Astrocyte of the cerebellum (primary cell): ENCODE measurements at regions not wholly inside any gene's neighbourhood (a gene's known extent, or its start where the extent isn't known, plus 50 kb on each side); places are given as distances from the start of the nearest gene placed in this dataset.

ENCODE experiments used
- DNase-seq: peaks from one replicate; pipeline ENCODE4 v3.0.0-alpha.2; 2011; ENCODE audit warnings: low read depth
- H3K4me3 ChIP-seq: 2 replicates; pipeline ENCODE4 v1.5.1; 2011; ENCODE audit warnings: mild to moderate bottlenecking, low read depth, low read length, moderate library complexity
- CTCF ChIP-seq: IDR thresholded peaks from 2 replicates; pipeline ENCODE4 v1.5.1; 2012; ENCODE audit warnings: low read length, low read depth, moderate library complexity, mild to moderate bottlenecking; ENCODE audit errors: missing control alignments
- in situ Hi-C: cut with HindIII; loops from 2 replicates; pipeline ENCODE4 v1.10.0; 2017; ENCODE audit warnings: low sequenced_read_pairs

- no peak overlapping the region for H3K4me3 ChIP-seq
- TF ChIP-seq CTCF, result no peak
- peak; percentile 19 for DNase-seq
- in situ Hi-C loops, result no loop called here
Observed at GRCh38 chr4:124414276-124415040, 298.1 kb downstream of the ANKRD50 start.

GRCh38 chr4:124415146-124415545, 297.4 kb downstream of the ANKRD50 start:
- DNase-seq, result no peak
- peak overlapping the region; percentile 4 for H3K4me3 ChIP-seq
- in situ Hi-C loops, result no loop called here
- TF ChIP-seq CTCF, result no peak

- no peak overlapping the region for H3K4me3 ChIP-seq
- no peak for TF ChIP-seq CTCF
- in situ Hi-C loops, result no loop called here
- DNase-seq, result no peak
Observed at GRCh38 chr4:124417371-124417770, 295.2 kb downstream of the ANKRD50 start.

GRCh38 chr4:124420166-124420695, 292.3 kb downstream of the ANKRD50 start:
- in situ Hi-C loops, result no loop called here
- no peak for DNase-seq
- H3K4me3 ChIP-seq, result no peak overlapping the region

GRCh38 chr4:124423160-124423559, 289.4 kb downstream of the ANKRD50 start:
- in situ Hi-C loops, result no loop called here
- no peak for TF ChIP-seq CTCF
- H3K4me3 ChIP-seq, result no peak overlapping the region
- DNase-seq, result no peak

More at GRCh38 chr4:124420166-124420695, 292.3 kb downstream of the ANKRD50 start:
- TF ChIP-seq CTCF, result no peak

GRCh38 chr4:124426279-124426678, 286.3 kb downstream of the ANKRD50 start:
- no peak for DNase-seq
- no peak overlapping the region for H3K4me3 ChIP-seq
- no peak for TF ChIP-seq CTCF
- in situ Hi-C loops, result no loop called here
